Stimulated activated effector memory CD8-positive, alpha-beta T cell treated with anti-CD3 and anti-CD28 coated beads, Interleukin-12 subunit alpha, Interleukin-12 subunit beta, amount 100 ng/mL, for 72 hours (primary cell): ENCODE measurements at regions not wholly inside any gene's neighbourhood (a gene's known extent, or its start where the extent isn't known, plus 50 kb on each side); places are given as distances from the start of the nearest gene placed in this dataset.
A peak's percentile ranks its signal among the peaks of the same experiment; 100 is the strongest.
"Not testable (repeated sequence)": the region's sequence is repeated elsewhere in the genome, so short reads cannot be mapped to it uniquely, and the experiment has no call there.

ENCODE experiments used
- ATAC-seq: fragments of 150-1000 bp; cut with Tn5 transposase; 2 replicates; pipeline ENCODE4 v1.10.0; 2021
- DNase-seq, 2 donors: peaks; one replicate each; pipeline ENCODE4 v3.0.0; 2021 to 2022; ENCODE audit warnings: low spot score in 2 of 2
- H3K27ac Mint-ChIP-seq: one replicate; pipeline ENCODE4 v1.8.0; 2022; ENCODE audit warnings: mild to moderate bottlenecking, mixed read lengths
- H3K36me3 Mint-ChIP-seq: one replicate; pipeline ENCODE4 v1.8.0; 2022; ENCODE audit warnings: mild to moderate bottlenecking, mixed read lengths
- H3K4me1 Mint-ChIP-seq: one replicate; pipeline ENCODE4 v1.8.0; 2022; ENCODE audit warnings: mixed read lengths
- H3K4me3 Mint-ChIP-seq: one replicate; pipeline ENCODE4 v1.8.0; 2022; ENCODE audit warnings: mild to moderate bottlenecking, mixed read lengths
- H3K9me3 Mint-ChIP-seq: one replicate; pipeline ENCODE4 v1.8.0; 2022; ENCODE audit warnings: mixed read lengths

GRCh38 chr14:39592116-39592789 is 160.0 kb upstream of the FBXO33 start:
- Mint-ChIP-seq H3K9me3 (peaks cover 23% of the 10 kb centered on the region), H3K4me1 (no peaks in the 10 kb centered on the region), H3K36me3 (no peaks in the 10 kb centered on the region), H3K4me3 (no peak overlapping the region), H3K27ac (no peak overlapping the region)
- ATAC-seq: no peak
- no peak for DNase-seq

GRCh38 chr14:39589882-39590281 is 157.6 kb upstream of the FBXO33 start:
- H3K4me1 Mint-ChIP-seq, H3K4me3 Mint-ChIP-seq, H3K27ac Mint-ChIP-seq, ATAC-seq, H3K36me3 Mint-ChIP-seq, DNase-seq: not testable (repeated sequence)
- H3K9me3 Mint-ChIP-seq: peaks cover 25% of the 10 kb centered on the region

- Mint-ChIP-seq H3K4me1 (no peaks in the 10 kb centered on the region), H3K27ac (no peak overlapping the region), H3K36me3 (no peaks in the 10 kb centered on the region), H3K9me3 (peaks cover 6% of the 10 kb centered on the region), H3K4me3 (no peak overlapping the region)
- DNase-seq (no peak), ATAC-seq (no peak)
These were observed 149.9 kb upstream of the FBXO33 start for GRCh38 chr14:39582028-39582654.

GRCh38 chr14:39581474-39581873 is 149.2 kb upstream of the FBXO33 start:
- ATAC-seq: no peak
- no peaks in the 10 kb centered on the region for H3K4me1 Mint-ChIP-seq
- H3K4me3 Mint-ChIP-seq: no peak overlapping the region
- H3K36me3 Mint-ChIP-seq: no peaks in the 10 kb centered on the region
- H3K9me3 Mint-ChIP-seq: peaks cover 3% of the 10 kb centered on the region
- no peak overlapping the region for H3K27ac Mint-ChIP-seq
- DNase-seq: no peak

GRCh38 chr14:39580696-39581095 is 148.5 kb upstream of the FBXO33 start:
- Mint-ChIP-seq H3K9me3 (peaks cover 10% of the 10 kb centered on the region), H3K4me3 (no peak overlapping the region), H3K27ac (no peak overlapping the region), H3K4me1 (no peaks in the 10 kb centered on the region), H3K36me3 (no peaks in the 10 kb centered on the region)
- ATAC-seq: no peak
- DNase-seq: no peak

- Mint-ChIP-seq H3K27ac (no peak overlapping the region), H3K4me3 (no peak overlapping the region), H3K36me3 (no peaks in the 10 kb centered on the region), H3K9me3 (peaks cover 33% of the 10 kb centered on the region), H3K4me1 (no peaks in the 10 kb centered on the region)
- no peak for ATAC-seq
- DNase-seq: no peak
These were observed 144.5 kb upstream of the FBXO33 start for GRCh38 chr14:39576736-39577135.

GRCh38 chr14:39576258-39576657 is 144.0 kb upstream of the FBXO33 start:
- Mint-ChIP-seq H3K4me3 (no peak overlapping the region), H3K9me3 (peaks cover 36% of the 10 kb centered on the region), H3K27ac (no peak overlapping the region), H3K4me1 (no peaks in the 10 kb centered on the region), H3K36me3 (no peaks in the 10 kb centered on the region)
- no peak for DNase-seq
- ATAC-seq: no peak

- no peaks in the 10 kb centered on the region for H3K4me1 Mint-ChIP-seq
- H3K9me3 Mint-ChIP-seq: peaks cover 24% of the 10 kb centered on the region
- DNase-seq (no peak), ATAC-seq (peak; percentile 16)
- H3K4me3 Mint-ChIP-seq: no peak overlapping the region
- no peaks in the 10 kb centered on the region for H3K36me3 Mint-ChIP-seq
- no peak overlapping the region for H3K27ac Mint-ChIP-seq
These were observed 136.7 kb upstream of the FBXO33 start for GRCh38 chr14:39568809-39569538.

GRCh38 chr14:39566795-39567194 is 134.6 kb upstream of the FBXO33 start:
- no peaks in the 10 kb centered on the region for H3K36me3 Mint-ChIP-seq
- H3K27ac Mint-ChIP-seq: no peak overlapping the region
- H3K4me1 Mint-ChIP-seq: no peaks in the 10 kb centered on the region
- H3K4me3 Mint-ChIP-seq: no peak overlapping the region
- peaks cover 15% of the 10 kb centered on the region for H3K9me3 Mint-ChIP-seq
- no peak for DNase-seq
- ATAC-seq: no peak

- Mint-ChIP-seq H3K27ac (no peak overlapping the region), H3K9me3 (peaks cover 24% of the 10 kb centered on the region), H3K4me1 (no peaks in the 10 kb centered on the region), H3K4me3 (no peak overlapping the region), H3K36me3 (no peaks in the 10 kb centered on the region)
- ATAC-seq (no peak), DNase-seq (no peak)
These were observed 131.1 kb upstream of the FBXO33 start for GRCh38 chr14:39563361-39563760.

- H3K4me1 Mint-ChIP-seq: no peaks in the 10 kb centered on the region
- DNase-seq (no peak), ATAC-seq (no peak)
- H3K27ac Mint-ChIP-seq: no peak overlapping the region
- H3K4me3 Mint-ChIP-seq: no peak overlapping the region
- peaks cover 24% of the 10 kb centered on the region for H3K9me3 Mint-ChIP-seq
- no peaks in the 10 kb centered on the region for H3K36me3 Mint-ChIP-seq
These were observed 129.9 kb upstream of the FBXO33 start for GRCh38 chr14:39562175-39562574.

- no peak for ATAC-seq
- H3K27ac Mint-ChIP-seq: no peak overlapping the region
- H3K4me3 Mint-ChIP-seq: no peak overlapping the region
- no peaks in the 10 kb centered on the region for H3K4me1 Mint-ChIP-seq
- peaks cover 32% of the 10 kb centered on the region for H3K9me3 Mint-ChIP-seq
- no peak for DNase-seq
- H3K36me3 Mint-ChIP-seq: no peaks in the 10 kb centered on the region
These were observed 126.3 kb upstream of the FBXO33 start for GRCh38 chr14:39558525-39558924.

- Mint-ChIP-seq H3K4me3 (no peak overlapping the region), H3K4me1 (no peaks in the 10 kb centered on the region), H3K27ac (no peak overlapping the region), H3K36me3 (no peaks in the 10 kb centered on the region), H3K9me3 (peaks cover 27% of the 10 kb centered on the region)
- ATAC-seq: no peak
- no peak for DNase-seq
These were observed 123.5 kb upstream of the FBXO33 start for GRCh38 chr14:39555749-39556148.

- DNase-seq (no peak), ATAC-seq (no peak)
- H3K4me1 Mint-ChIP-seq: no peaks in the 10 kb centered on the region
- no peak overlapping the region for H3K27ac Mint-ChIP-seq
- peaks cover 26% of the 10 kb centered on the region for H3K9me3 Mint-ChIP-seq
- H3K4me3 Mint-ChIP-seq: no peak overlapping the region
- H3K36me3 Mint-ChIP-seq: no peaks in the 10 kb centered on the region
These were observed 122.3 kb upstream of the FBXO33 start for GRCh38 chr14:39554576-39554975.

- H3K4me3 Mint-ChIP-seq: no peak overlapping the region
- ATAC-seq (no peak), DNase-seq (no peak)
- H3K9me3 Mint-ChIP-seq: peaks cover 26% of the 10 kb centered on the region
- H3K36me3 Mint-ChIP-seq: no peaks in the 10 kb centered on the region
- no peaks in the 10 kb centered on the region for H3K4me1 Mint-ChIP-seq
- H3K27ac Mint-ChIP-seq: no peak overlapping the region
These were observed 116.1 kb upstream of the FBXO33 start for GRCh38 chr14:39548358-39548757.

GRCh38 chr14:39547845-39548244 is 115.6 kb upstream of the FBXO33 start:
- ATAC-seq (no peak), DNase-seq (no peak)
- Mint-ChIP-seq H3K4me1 (no peaks in the 10 kb centered on the region), H3K36me3 (no peaks in the 10 kb centered on the region), H3K9me3 (peaks cover 26% of the 10 kb centered on the region), H3K4me3 (no peak overlapping the region), H3K27ac (no peak overlapping the region)
